ENCODE measurements at regions not wholly inside any gene's neighbourhood (a gene's known extent, or its start where the extent isn't known, plus 50 kb on each side); places are given as distances from the start of the nearest gene placed in this dataset.

- no peaks in the 10 kb centered on the region for H3K27me3 Mint-ChIP-seq (ENCODE audit: low read depth)
- TF ChIP-seq CTCF (IDR thresholded peaks at IDR 0.05; ENCODE audit: unreplicated experiment): no peak
- no peaks in the 10 kb centered on the region for H3K9me3 Mint-ChIP-seq
- no peaks in the 10 kb centered on the region for H3K36me3 Mint-ChIP-seq
- no peak overlapping the region for H3K4me3 Mint-ChIP-seq
- no peak for DNase-seq (ENCODE audit: low spot score in 2 of 2, unreplicated experiment in 2 of 2)
- no peak overlapping the region for H3K27ac Mint-ChIP-seq
- peaks cover 31% of the 10 kb centered on the region for H3K4me1 Mint-ChIP-seq
These were observed 727.1 kb upstream of the TBX3 start for GRCh38 chr12:115411121-115411520.

GRCh38 chr12:115408642-115409041 lies 724.7 kb upstream of the TBX3 start:
- Mint-ChIP-seq H3K4me1 (peaks cover 44% of the 10 kb centered on the region), H3K36me3 (no peaks in the 10 kb centered on the region), H3K27ac (no peak overlapping the region), H3K27me3 (ENCODE audit: low read depth) (no peaks in the 10 kb centered on the region), H3K9me3 (peaks cover 4% of the 10 kb centered on the region), H3K4me3 (no peak overlapping the region)
- DNase-seq (ENCODE audit: low spot score in 2 of 2, unreplicated experiment in 2 of 2): no peak
- TF ChIP-seq CTCF (IDR thresholded peaks at IDR 0.05; ENCODE audit: unreplicated experiment): no peak

GRCh38 chr12:115407723-115408122 lies 723.7 kb upstream of the TBX3 start:
- no peak for DNase-seq (ENCODE audit: low spot score in 2 of 2, unreplicated experiment in 2 of 2)
- no peak for TF ChIP-seq CTCF (IDR thresholded peaks at IDR 0.05; ENCODE audit: unreplicated experiment)
- Mint-ChIP-seq H3K27me3 (ENCODE audit: low read depth) (no peaks in the 10 kb centered on the region), H3K36me3 (no peaks in the 10 kb centered on the region), H3K4me3 (no peak overlapping the region), H3K27ac (no peak overlapping the region), H3K9me3 (peaks cover 4% of the 10 kb centered on the region), H3K4me1 (peaks cover 44% of the 10 kb centered on the region)

GRCh38 chr12:115407036-115407435 lies 723.1 kb upstream of the TBX3 start:
- H3K36me3 Mint-ChIP-seq: no peaks in the 10 kb centered on the region
- peak overlapping the region; percentile 60 for H3K27ac Mint-ChIP-seq
- no peaks in the 10 kb centered on the region for H3K27me3 Mint-ChIP-seq (ENCODE audit: low read depth)
- DNase-seq (ENCODE audit: low spot score in 2 of 2, unreplicated experiment in 2 of 2): no peak
- H3K9me3 Mint-ChIP-seq: peaks cover 4% of the 10 kb centered on the region
- H3K4me1 Mint-ChIP-seq: peaks cover 40% of the 10 kb centered on the region
- TF ChIP-seq CTCF (IDR thresholded peaks at IDR 0.05; ENCODE audit: unreplicated experiment): no peak
- H3K4me3 Mint-ChIP-seq: no peak overlapping the region

GRCh38 chr12:115405471-115405860 lies 721.5 kb upstream of the TBX3 start:
- no peak for DNase-seq (ENCODE audit: low spot score in 2 of 2, unreplicated experiment in 2 of 2)
- Mint-ChIP-seq H3K36me3 (no peaks in the 10 kb centered on the region), H3K27ac (peak overlapping the region; percentile 87), H3K27me3 (ENCODE audit: low read depth) (no peaks in the 10 kb centered on the region), H3K4me1 (peaks cover 32% of the 10 kb centered on the region), H3K9me3 (peaks cover 4% of the 10 kb centered on the region), H3K4me3 (no peak overlapping the region)
- no peak for TF ChIP-seq CTCF (IDR thresholded peaks at IDR 0.05; ENCODE audit: unreplicated experiment)
